Activated CD4-positive, alpha-beta T cell treated with anti-CD3 and anti-CD28 coated beads, Interleukin-2, amount 50 U/mL, for 4 hours (primary cell): ENCODE measurements at regions not wholly inside any gene's neighbourhood (a gene's known extent, or its start where the extent isn't known, plus 50 kb on each side); places are given as distances from the start of the nearest gene placed in this dataset.
A peak's percentile ranks its signal among the peaks of the same experiment; 100 is the strongest.
"Not testable (repeated sequence)": the region's sequence is repeated elsewhere in the genome, so short reads cannot be mapped to it uniquely, and the experiment has no call there.

ENCODE experiments used
- DNase-seq, 2 experiments: peaks; one replicate each; pipeline ENCODE4 v3.0.0-alpha.2; 2020

DNA sequence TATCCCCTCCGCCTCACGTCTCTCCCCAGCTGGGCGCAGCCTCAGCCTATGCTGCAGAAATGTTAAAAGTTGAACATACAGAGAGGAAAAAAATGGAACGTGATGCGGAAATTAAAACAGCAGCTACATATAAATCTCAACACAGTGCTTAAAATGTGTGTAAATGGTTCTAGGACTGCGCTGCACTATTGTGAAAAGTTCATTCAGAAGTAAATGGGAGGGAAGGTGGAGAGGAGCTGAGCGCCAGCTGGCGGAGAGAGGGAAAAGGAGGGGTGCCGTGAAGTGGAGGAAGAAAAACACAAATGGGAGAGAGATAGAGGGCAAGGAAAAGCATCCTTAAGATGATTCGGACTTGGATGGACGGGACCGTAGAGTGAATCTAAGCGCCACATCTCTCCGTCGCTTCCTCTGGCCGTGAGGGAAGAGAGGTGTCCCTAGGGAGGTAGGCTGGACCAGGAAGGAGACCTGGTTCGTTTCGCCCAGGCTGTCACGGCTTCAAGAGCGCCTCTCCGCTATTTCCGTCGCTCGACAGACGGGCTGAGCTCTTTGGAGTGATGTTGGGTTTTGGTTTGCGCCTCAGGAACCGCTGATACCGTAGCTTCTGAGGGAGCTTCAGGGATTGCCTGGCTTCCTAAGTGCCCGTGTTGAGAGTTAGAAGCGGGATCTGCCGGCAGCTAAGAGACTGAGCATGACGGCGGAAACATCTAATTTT, 113.7 kb downstream of the TRIM27 start:
- no peak for DNase-seq

DNA sequence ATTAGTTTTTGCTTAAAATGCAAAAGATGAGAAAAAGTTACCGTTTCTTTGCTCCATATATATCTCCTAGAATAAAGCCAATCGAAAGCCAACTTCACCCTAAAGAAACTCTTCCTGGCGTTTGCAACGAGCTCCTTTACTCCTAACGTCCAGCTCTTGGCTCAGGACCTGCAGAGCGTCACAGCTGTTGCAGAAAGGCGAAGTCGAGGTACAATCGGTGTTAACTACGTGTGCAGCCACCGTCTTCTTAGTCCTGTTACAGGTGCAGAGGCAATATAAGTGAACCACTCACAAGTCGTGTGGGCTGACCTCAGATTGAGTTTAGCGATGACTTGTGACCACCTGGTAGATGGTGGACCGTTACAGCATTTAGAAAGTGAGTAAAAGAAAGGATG, 113.1 kb downstream of the TRIM27 start:
- no peak for DNase-seq

DNA sequence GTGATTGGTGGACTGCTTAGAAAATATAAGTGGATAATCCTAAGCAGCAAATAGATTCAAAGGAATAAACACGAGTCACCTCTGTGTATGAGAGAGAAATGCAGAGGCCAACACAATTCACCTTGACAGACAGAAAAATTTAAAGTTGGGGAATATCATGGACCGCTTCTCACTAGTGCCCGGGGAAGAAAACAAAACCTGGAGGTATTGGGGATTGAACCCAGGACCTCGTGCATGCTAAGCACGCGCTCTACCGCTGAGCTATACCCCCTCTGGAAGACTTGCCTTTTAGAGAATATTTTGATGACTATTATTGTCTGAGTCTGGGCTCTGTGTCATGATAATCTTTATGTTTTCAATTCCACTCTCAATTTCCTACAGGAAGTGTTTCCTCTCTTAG, 111.9 kb downstream of the TRIM27 start:
- no peak for DNase-seq

DNA sequence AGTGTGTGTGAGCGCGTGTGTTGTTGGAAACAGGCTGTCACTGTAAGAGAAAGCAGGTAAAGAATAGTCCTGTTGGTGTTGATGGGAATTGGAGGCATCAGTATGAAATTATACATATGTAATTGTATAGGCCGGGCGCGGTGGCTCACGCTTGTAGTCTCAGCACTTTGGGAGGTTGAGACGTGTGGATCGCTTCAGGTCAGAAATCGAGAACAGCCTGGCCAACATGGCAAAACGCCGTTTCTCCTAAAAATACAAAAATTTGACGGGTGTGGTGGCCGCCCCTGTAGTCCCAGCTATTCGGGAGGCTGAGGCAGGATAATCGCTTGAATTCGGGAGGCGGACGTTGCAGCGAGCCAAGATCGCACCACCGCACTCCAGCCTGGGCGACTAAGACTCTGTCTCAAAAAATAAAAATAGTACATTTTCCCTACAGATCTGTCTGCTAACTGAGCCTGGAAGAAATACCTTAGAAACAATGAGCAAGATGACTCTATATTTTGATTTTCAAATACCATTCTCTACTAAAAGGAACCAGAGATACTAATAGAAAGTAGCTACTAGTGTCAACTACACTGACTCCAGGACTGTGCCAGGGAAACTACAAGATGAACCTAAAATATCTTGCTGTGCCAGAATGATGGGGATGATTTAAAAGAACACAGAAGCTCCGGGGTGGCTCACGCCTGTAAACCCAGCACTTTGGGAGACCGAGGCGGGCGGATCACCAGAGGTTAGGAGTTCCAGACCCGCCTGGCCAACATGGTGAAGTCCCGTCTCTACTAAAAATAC, 110.8 kb downstream of the TRIM27 start:
- no peak for DNase-seq

DNA sequence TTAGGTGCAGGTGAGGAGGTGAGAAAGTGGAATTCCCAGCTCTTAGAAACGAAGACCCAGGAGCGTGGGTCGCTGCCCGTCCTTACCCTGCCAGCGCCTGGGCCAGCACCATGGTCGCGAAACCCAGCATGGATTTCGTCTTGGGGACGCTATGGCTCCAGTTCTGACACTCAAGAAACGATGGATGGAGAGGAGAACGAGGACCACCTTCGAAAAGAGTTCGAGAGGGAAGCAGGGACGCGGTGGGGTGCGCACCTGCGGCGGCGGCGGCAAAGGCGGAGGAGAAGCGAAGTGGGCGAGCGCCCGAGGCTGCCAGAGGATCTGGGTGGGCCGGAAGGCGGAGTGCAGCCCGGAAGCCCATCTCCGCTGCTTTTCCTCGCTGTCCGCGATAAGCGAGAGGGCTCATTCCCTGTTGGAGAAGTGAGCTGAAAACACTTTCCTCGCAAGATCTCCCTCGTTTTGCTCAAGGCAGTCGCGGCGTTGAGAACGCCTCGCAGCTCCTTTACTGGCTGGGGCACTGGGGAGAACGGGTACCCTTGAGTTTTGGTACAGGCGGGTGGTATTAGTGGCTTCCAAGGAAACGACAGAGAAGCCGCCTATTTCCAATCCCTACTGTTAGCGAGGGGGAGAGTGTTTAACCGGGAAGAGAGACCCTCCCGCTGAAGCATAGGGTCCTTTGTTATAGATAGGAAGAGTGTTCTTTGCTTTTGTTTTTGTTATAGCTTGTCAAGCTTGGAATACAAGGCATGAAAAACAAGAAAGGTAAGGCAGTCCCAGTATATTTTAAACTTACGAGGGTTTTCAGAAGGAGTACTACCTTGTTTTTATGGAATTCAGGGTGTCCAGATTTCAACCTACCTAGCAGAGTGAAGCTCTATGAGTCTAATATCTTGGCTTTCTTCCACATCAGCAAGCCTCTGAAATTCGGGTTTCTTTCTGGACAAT, 109.5 kb downstream of the TRIM27 start:
- DNase-seq = no peak

DNA sequence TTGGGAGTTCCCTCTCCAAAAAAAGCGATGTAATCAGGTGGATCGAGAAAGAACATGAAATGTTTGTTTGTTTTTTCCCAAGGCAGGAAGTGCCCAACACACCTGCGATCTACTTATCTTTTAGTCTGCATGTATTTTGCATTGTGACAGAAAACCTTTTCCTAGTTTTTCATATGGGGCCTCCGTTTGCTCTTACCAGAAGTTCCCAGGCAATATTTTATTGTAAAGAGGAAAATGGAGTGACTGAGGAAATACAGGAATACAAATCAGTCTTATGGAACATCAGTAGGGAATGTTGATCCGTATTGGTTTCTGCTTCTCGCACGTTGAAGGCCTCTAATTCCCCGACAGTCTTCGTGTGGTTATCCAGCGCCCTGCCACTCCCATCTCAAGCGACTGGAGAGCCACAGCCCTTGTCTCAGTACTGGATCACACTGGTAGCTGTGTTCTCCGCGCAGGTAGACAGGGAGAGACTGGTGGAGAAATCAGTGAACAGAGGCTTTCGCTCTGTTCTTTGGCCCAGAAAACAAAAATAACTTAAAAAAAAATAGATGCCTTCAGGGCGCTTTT, 107.4 kb downstream of the TRIM27 start:
- DNase-seq = no peak

DNA sequence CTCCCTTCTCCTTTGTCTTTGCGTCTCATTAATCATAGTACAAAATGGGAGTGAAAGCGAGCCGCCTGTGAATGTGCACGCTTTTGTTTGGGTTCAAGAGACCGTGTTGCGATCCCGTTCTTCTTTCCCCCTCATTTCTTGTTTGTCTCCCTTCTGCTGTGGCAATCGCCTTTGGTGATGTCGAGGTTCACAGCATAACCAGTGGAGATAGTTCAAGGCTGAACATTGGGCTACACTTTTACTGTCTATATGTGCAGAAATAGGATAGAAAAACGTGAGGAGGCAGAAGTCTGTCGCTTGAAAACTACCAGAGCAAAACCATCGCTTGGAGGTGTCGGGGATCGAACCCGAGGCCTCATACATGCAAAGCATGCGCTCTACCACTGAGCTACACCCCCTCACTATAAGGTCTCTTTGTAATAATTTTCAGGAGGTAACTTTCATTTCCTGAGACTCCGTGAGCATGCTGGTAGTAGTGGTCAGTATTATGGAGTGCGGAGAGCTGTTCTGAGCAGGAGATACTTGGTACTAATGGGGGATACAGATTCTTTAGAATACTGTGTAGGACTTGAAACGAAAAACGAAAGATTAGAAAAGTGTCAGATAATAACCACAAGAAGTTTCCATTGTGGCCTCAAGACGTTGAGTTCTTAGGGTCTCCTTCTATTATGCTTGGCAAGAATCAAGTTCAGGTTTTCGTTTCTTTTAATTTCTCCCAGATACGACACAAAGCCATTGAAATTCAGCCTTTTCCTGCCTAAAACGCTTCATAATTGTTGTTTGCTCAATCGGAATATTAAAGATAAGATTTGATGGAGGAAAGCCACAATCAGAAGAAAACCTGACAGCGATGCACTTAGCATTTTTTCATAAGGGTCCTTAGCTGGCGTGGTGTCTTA, 106.6 kb downstream of the TRIM27 start:
- DNase-seq = no peak

DNA sequence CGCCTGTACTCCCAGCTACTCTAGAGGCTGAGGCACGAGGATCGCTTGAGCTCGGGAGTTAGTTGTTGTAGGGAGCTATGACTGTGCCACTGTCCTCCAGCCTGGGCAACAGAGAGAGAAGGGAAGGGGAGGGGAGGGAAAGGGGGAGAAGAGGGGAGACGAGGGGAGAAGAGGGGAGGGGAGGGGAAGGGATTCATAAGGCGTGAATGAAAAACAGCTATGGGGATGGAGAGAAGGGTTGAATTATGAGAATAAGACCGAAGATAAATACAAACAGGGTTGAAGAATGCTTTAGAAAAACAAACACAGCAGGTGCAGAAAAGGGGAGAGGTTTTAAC, 106.0 kb downstream of the TRIM27 start:
- DNase-seq = no peak

DNA sequence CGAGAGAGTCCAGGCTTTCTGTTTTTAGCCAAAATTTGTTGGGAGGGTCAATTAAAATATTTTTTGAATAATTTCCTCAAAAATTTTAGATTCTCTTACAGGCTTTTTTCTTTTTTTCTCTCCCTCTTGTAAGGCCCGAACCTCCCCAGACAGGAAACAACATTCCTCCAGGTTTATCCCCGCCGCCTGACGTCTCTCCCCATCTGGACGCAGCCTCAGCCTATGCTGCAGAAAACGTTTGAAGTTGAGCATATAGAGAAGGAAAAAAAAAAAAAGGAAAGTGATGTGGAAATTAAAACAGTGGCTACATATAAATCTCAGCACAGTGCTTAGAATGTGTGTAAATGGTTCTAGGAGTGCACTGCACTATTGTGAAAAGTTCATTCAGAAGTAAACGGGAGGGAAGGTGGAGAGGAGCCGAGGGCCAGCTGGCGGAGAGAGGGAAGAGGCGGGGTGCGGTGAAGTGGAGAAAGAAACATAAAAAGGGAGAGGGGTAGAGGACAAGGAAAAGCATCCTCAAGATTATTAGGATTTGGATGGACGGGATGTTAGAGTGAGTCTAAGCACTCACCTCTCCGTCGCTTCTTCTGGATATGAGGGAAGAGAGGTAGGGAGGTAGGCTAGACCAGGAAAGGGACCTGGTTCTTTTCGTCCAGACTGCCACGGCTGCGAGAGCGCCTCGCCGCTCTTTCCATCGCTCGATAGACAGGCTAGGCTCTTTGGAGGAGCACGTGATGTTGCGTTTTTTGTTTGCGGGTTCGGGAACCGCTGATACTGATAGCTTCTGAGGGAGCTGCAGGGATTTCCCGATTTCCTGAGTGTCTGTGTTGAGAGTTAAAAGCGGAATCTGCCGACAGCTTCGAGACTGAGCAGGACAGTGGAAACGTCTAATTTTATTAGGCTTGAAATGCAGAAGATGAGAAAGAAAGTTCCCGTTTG, 98.7 kb downstream of the TRIM27 start:
- no peak for DNase-seq

DNA sequence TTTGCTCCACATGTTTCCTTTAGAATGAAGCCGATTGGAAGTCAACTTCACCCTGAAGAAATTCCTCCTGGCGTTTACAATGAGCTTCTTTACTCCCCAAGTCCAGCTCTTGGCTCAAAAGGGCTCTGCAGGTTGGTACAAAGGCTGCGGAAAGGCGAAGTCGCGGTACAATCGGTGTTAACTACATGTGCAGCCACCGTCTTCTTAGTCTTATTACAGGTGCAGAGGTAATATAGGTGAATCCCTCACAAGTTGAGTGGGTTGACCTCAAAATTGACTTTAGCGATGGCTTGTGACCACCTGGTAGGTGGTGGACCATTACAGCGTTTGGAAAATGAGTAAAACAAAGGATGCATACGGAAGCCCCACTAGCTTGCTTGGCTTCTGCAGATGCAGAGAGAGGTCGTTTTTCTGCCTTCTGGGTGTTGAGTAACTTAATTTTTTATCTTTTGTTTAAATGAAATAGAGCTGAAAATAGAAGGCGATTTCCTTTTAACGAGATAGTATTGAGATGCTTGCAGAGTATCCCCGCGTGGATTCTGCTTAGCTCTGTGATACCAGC, 98.0 kb downstream of the TRIM27 start:
- DNase-seq = no peak

DNA sequence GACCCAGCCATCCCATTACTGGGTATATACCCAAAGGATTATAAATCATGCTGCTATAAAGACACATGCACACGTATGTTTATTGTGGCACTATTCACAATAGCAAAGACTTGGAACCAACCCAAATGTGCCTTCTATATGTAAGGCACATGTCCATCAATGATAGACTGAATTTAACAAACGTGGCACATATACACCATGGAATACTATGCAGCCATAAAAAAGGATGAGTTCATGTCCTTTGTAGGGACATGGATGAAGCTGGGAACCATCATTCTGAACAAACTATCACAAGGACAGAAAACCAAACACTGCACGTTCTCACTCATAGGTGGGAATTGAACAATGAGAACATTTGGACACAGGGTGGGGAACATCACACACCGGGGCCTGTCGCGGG, 92.1 kb downstream of the TRIM27 start:
- not testable (repeated sequence) for DNase-seq

DNA sequence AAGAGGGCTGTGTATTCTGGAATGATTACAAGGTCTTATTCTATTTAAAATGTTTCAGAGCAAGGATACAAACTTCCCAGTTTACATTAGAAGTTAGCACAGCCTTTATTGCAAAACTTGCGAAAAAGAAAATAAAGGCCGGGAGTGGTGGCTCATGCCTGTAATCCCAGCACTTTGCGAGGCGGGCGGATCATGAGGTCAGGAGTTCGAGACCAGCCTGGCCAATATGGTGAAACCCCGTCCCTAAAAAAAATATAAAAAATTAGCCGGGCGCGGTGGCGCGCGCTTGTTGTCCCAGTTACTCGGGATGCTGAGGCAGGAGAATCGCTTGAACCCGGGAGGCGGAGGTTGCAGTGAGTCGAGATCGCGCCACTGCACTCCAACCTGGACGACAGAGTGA, 87.1 kb downstream of the TRIM27 start:
- DNase-seq = not testable (repeated sequence)

DNA sequence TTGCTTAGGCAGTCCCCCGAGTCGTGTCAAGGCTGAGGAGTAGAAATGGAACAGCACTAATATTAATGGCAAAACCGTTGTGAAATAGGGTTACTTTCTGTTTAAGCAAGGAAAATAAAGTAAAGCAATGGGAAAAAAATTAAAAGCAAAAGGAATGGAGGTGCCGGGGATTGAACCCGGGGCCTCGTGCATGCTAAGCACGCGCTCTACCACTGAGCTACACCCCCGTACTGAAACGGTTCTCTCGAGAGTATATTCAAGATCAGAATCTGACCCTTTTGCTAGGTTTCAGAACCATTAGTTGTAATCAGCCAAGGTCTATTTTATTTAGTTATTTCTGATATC, 85.5 kb downstream of the TRIM27 start:
- DNase-seq = peak; percentile 64 to 67

DNA sequence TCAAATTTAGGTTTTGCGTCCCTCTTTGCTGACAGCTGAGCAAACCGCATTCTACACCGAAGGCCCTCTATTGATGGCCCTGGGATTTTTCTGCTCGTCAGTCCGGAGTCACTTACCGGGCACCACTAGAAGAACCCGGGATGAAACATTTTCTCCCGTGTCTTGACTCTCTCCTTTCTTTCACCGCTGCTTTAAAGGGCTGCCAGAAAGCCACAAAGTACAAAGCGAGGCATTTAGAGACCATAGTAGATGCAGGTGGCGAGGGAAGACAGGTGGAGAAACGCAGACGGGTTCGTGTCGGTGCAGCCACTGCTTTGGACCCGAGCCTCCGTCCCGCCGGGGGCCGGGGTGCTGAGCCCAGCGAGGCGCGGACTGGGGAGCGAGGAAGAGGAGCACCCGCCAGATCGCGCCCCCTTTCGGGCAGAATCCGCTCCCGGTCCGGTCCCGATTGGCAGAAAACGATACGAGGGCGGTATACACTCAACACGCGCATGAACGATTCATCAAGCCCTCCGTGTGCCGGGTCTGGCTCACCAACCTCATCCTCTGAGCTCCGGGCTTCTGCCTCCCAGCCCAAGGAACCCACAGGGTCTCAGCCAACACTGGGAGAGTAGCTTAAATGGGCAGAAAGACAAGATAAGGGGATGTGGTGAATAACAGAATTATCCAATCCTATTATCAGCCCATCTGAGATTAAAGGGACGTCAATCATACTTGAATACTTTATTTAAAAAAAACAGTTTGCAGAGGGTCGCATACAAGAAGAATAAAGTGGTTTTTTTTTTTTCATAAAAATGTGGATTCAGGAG, 84.9 kb downstream of the TRIM27 start:
- DNase-seq = peak; percentile 78 to 82

DNA sequence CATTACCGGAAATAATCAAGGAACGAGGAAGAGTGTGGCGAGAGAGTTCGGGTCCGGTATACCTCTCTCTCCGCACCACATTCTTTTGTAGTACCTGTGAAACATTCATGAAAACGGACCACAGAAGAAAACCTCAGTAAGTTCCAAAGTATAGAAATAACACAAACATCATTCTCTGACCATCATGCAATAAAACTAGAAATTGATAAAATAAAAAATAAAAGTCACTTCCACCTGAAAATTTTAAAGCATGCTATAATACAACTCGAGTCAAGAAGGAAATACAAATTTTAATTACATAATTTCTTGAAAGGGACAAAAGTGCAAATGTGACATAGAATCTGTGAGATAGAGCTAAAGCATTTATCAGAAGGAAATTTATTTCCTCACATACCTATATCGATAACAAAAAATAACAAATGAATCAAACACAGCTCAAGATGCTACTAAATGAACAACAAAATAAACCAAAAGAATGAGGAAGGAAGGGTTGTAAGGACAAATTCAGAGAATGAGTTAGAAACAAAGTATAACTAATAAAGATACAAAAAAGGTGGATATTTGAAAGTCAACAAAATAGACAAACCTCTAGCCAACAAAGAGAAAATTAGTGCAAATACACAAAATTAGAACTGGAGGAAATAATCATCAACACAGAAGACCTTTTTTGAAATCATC, 84.2 kb downstream of the TRIM27 start:
- no peak for DNase-seq

DNA sequence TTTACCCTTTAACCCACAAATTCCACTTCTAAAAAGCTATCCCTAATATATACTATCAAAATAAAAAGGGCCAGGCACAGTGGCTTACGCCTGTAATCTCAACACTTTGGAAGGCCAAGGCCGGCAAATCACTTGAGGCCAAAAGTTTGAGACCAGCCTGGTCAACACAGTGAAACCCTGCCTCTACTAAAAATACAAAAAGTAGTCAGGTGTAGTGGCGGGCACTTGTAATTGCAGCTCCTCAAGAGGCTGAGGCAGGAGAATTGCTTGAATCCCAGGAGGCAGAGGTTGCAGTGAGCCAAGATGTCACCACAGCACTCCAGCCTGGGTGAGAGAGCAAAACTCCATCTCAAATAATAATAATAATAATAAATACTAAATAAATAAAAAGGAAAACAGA, 82.5 kb downstream of the TRIM27 start:
- DNase-seq = no peak

DNA sequence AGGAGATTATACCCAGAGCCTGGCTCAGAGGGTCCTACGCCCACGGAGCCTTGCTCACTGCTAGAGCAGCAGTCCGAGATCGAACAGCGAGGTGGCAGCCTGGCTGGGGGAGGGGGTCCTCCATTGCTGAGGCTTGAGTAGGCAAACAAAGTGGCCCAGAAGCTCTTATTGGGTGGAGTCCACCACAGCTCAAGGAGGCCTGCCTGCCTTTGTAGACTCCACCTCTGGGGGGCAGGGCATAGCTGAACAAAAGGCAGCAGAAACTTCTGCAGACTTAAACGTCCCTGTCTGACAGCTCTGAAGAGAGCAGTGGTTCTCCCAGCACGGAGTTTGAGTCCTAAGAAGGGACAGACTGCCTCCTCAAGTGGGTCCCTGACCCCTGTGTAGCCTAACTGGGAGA, 75.0 kb downstream of the TRIM27 start:
- peak; percentile 39 to 53 for DNase-seq
